Spinal cord (tissue), 9 donors: ENCODE measurements at regions not wholly inside any gene's neighbourhood (a gene's known extent, or its start where the extent isn't known, plus 50 kb on each side); places are given as distances from the start of the nearest gene placed in this dataset.
A peak's percentile ranks its signal among the peaks of the same experiment; 100 is the strongest.

Experiments
- DNase-seq, 6 donors: peaks; one replicate each; pipeline versions ENCODE4 v3.0.0 to v3.0.0-alpha.2; 2013 to 2015; ENCODE audit warnings: low spot score in 6 of 6, low read depth in 4 of 6
- H3K27ac ChIP-seq: one replicate; pipeline ENCODE4 v1.5.1; 2013; ENCODE audit warnings: low read depth, low read length, control low read depth
- H3K27me3 ChIP-seq: one replicate; pipeline ENCODE4 v1.6.1; 2013; ENCODE audit warnings: low read length; ENCODE audit not compliant: control insufficient read depth, insufficient read depth
- H3K36me3 ChIP-seq: one replicate; pipeline ENCODE4 v1.6.1; 2013; ENCODE audit warnings: low read length; ENCODE audit not compliant: control insufficient read depth, insufficient read depth
- H3K4me1 ChIP-seq: one replicate; pipeline ENCODE4 v1.6.1; 2013; ENCODE audit warnings: low read length; ENCODE audit not compliant: control insufficient read depth, insufficient read depth
- H3K4me3 ChIP-seq: one replicate; pipeline ENCODE4 v1.5.1; 2013; ENCODE audit warnings: low read depth, low read length, control low read depth
- H3K9me3 ChIP-seq: one replicate; pipeline ENCODE4 v1.6.1; 2013; ENCODE audit warnings: low read length; ENCODE audit not compliant: control insufficient read depth, insufficient read depth
- WGBS: methylation state at CpG from one replicate; pipeline ENCODE4 v1.1.5; 2013; ENCODE audit warnings: missing lambda C conversion rate; ENCODE audit not compliant: insufficient coverage; 5-methylcytosine and 5-hydroxymethylcytosine counted together
- donor health status: healthy.

GRCh38 chr20:62535282-62535811 is 59.6 kb upstream of the GATA5 start:
- H3K4me3 ChIP-seq: no peak overlapping the region
- no peak overlapping the region for H3K27ac ChIP-seq
- no peaks in the 10 kb centered on the region for H3K9me3 ChIP-seq
- no peaks in the 10 kb centered on the region for H3K27me3 ChIP-seq
- 76% methylated on average over 11 of the region's 11 CpGs for WGBS
- DNase-seq: no peak
- no peaks in the 10 kb centered on the region for H3K36me3 ChIP-seq
- peaks cover 25% of the 10 kb centered on the region for H3K4me1 ChIP-seq

GRCh38 chr20:62535964-62536363 is 60.2 kb upstream of the GATA5 start:
- no peak overlapping the region for H3K27ac ChIP-seq
- H3K4me3 ChIP-seq: no peak overlapping the region
- 81% methylated on average over 9 of the region's 12 CpGs for WGBS
- no peaks in the 10 kb centered on the region for H3K36me3 ChIP-seq
- DNase-seq: no peak
- peaks cover 25% of the 10 kb centered on the region for H3K4me1 ChIP-seq
- H3K9me3 ChIP-seq: no peaks in the 10 kb centered on the region
- H3K27me3 ChIP-seq: no peaks in the 10 kb centered on the region

- no peaks in the 10 kb centered on the region for H3K27me3 ChIP-seq
- H3K9me3 ChIP-seq: no peaks in the 10 kb centered on the region
- H3K27ac ChIP-seq: no peak overlapping the region
- H3K36me3 ChIP-seq: no peaks in the 10 kb centered on the region
- peaks cover 25% of the 10 kb centered on the region for H3K4me1 ChIP-seq
- peak in 1 of 6 donors; percentile 25 for DNase-seq
- WGBS: 61% methylated on average over 15 of the region's 16 CpGs
- H3K4me3 ChIP-seq: no peak overlapping the region
These were observed 61.1 kb upstream of the GATA5 start for GRCh38 chr20:62536871-62537401.

GRCh38 chr20:62537649-62538292 is 62.0 kb upstream of the GATA5 start:
- H3K36me3 ChIP-seq: no peaks in the 10 kb centered on the region
- no peak overlapping the region for H3K4me3 ChIP-seq
- no peaks in the 10 kb centered on the region for H3K9me3 ChIP-seq
- DNase-seq: no peak
- H3K27me3 ChIP-seq: no peaks in the 10 kb centered on the region
- H3K27ac ChIP-seq: no peak overlapping the region
- H3K4me1 ChIP-seq: peaks cover 25% of the 10 kb centered on the region
- WGBS: 93% methylated on average over 26 of the region's 28 CpGs

- peak in 2 of 6 donors; percentile 57 to 66 for DNase-seq
- Histone ChIP-seq H3K9me3 (no peaks in the 10 kb centered on the region), H3K36me3 (no peaks in the 10 kb centered on the region), H3K27me3 (no peaks in the 10 kb centered on the region), H3K4me3 (no peak overlapping the region), H3K27ac (no peak overlapping the region), H3K4me1 (peaks cover 25% of the 10 kb centered on the region)
- WGBS: 30% methylated on average over 19 of the region's 25 CpGs
These were observed 63.6 kb upstream of the GATA5 start for GRCh38 chr20:62539198-62540045.

GRCh38 chr20:62540504-62540903 is 64.7 kb upstream of the GATA5 start:
- no peak overlapping the region for H3K27ac ChIP-seq
- 83% methylated on average over 11 of the region's 14 CpGs for WGBS
- no peaks in the 10 kb centered on the region for H3K27me3 ChIP-seq
- peaks cover 25% of the 10 kb centered on the region for H3K4me1 ChIP-seq
- H3K36me3 ChIP-seq: no peaks in the 10 kb centered on the region
- no peaks in the 10 kb centered on the region for H3K9me3 ChIP-seq
- DNase-seq: no peak
- H3K4me3 ChIP-seq: no peak overlapping the region

- peaks cover 18% of the 10 kb centered on the region for H3K4me1 ChIP-seq
- no peaks in the 10 kb centered on the region for H3K27me3 ChIP-seq
- 62% methylated on average over 14 of the region's 14 CpGs for WGBS
- H3K4me3 ChIP-seq: no peak overlapping the region
- H3K9me3 ChIP-seq: no peaks in the 10 kb centered on the region
- no peak for DNase-seq
- H3K36me3 ChIP-seq: no peaks in the 10 kb centered on the region
- no peak overlapping the region for H3K27ac ChIP-seq
These were observed 67.1 kb upstream of the GATA5 start for GRCh38 chr20:62542862-62543261.

- H3K9me3 ChIP-seq: no peaks in the 10 kb centered on the region
- peaks cover 21% of the 10 kb centered on the region for H3K4me1 ChIP-seq
- no peak overlapping the region for H3K27ac ChIP-seq
- no peaks in the 10 kb centered on the region for H3K36me3 ChIP-seq
- whole genome bisulfite sequencing: 68% methylated on average over 22 of the region's 27 CpGs
- DNase-seq: no peak
- H3K27me3 ChIP-seq: no peaks in the 10 kb centered on the region
- no peak overlapping the region for H3K4me3 ChIP-seq
These were observed 67.9 kb upstream of the GATA5 start for GRCh38 chr20:62543470-62544302.

GRCh38 chr20:62544505-62545055 is 68.8 kb upstream of the GATA5 start:
- peaks cover 3% of the 10 kb centered on the region for H3K27me3 ChIP-seq
- 96% methylated on average over 4 of the region's 9 CpGs for WGBS
- DNase-seq: no peak
- no peak overlapping the region for H3K4me3 ChIP-seq
- H3K27ac ChIP-seq: no peak overlapping the region
- H3K9me3 ChIP-seq: no peaks in the 10 kb centered on the region
- H3K36me3 ChIP-seq: no peaks in the 10 kb centered on the region
- H3K4me1 ChIP-seq: peaks cover 22% of the 10 kb centered on the region
